Upper lobe of right lung (tissue), 1 donor: ENCODE measurements at regions not wholly inside any gene's neighbourhood (a gene's known extent, or its start where the extent isn't known, plus 50 kb on each side); places are given as distances from the start of the nearest gene placed in this dataset.

Experiments used
- ATAC-seq: fragments of 200-7000 bp; cut with Tn5 transposase; one replicate; pipeline ENCODE4 v1.9.1; 2020; ENCODE audit warnings: mild to moderate bottlenecking, moderate library complexity
- DNase-seq: peaks from one replicate; pipeline ENCODE4 v3.0.0-alpha.2; 2020
- H3K27ac ChIP-seq: fragments of 200-600 bp; one replicate; pipeline ENCODE4 v1.8.0; 2022
- H3K27me3 ChIP-seq: fragments of 200-600 bp; one replicate; pipeline ENCODE4 v1.8.0; 2022; ENCODE audit warnings: mild to moderate bottlenecking
- H3K36me3 ChIP-seq: fragments of 200-600 bp; one replicate; pipeline ENCODE4 v1.8.0; 2022
- H3K4me1 ChIP-seq: fragments of 200-600 bp; one replicate; pipeline ENCODE4 v1.8.0; 2022
- H3K4me3 ChIP-seq: fragments of 200-600 bp; one replicate; pipeline ENCODE4 v1.8.0; 2022; ENCODE audit warnings: mild to moderate bottlenecking
- H3K9me3 ChIP-seq: fragments of 200-600 bp; one replicate; pipeline ENCODE4 v1.8.0; 2022
- CTCF ChIP-seq: fragments of 200-600 bp; IDR thresholded peaks from one replicate; pipeline ENCODE4 v1.8.0; 2022; ENCODE audit warnings: antibody characterized with exemption
- intact Hi-C: fragments of 100-400 bp; cut with DNase I; formaldehyde crosslinking; loops from one replicate; pipeline ENCODE4 v1.11.0; 2022
- donor health status: DM: no; HTN: yes; CAD: no; lungs with severe emphysema.

- no peak for DNase-seq
- H3K27me3 ChIP-seq = no peaks in the 10 kb centered on the region
- no peak for TF ChIP-seq CTCF
- no peak for ATAC-seq
- no peak overlapping the region for H3K27ac ChIP-seq
- no peaks in the 10 kb centered on the region for H3K36me3 ChIP-seq
- H3K4me3 ChIP-seq = no peak overlapping the region
- H3K4me1 ChIP-seq = no peaks in the 10 kb centered on the region
- intact Hi-C loops = no loop called here
- H3K9me3 ChIP-seq = no peaks in the 10 kb centered on the region
These were observed 206.3 kb downstream of the SNX10 start for GRCh38 chr7:26497801-26498596.

GRCh38 chr7:26499315-26499897 lies 207.7 kb downstream of the SNX10 start:
- ATAC-seq (no peak), DNase-seq (no peak)
- intact Hi-C loops = no loop called here
- H3K4me1 ChIP-seq = no peaks in the 10 kb centered on the region
- no peaks in the 10 kb centered on the region for H3K36me3 ChIP-seq
- no peaks in the 10 kb centered on the region for H3K9me3 ChIP-seq
- no peak overlapping the region for H3K4me3 ChIP-seq
- H3K27ac ChIP-seq = no peak overlapping the region
- H3K27me3 ChIP-seq = no peaks in the 10 kb centered on the region
- TF ChIP-seq CTCF = no peak

GRCh38 chr7:26500749-26501352 lies 209.2 kb downstream of the SNX10 start:
- H3K36me3 ChIP-seq = no peaks in the 10 kb centered on the region
- H3K27ac ChIP-seq = no peak overlapping the region
- no peaks in the 10 kb centered on the region for H3K4me1 ChIP-seq
- peak; percentile 60 for ATAC-seq
- TF ChIP-seq CTCF = peak; percentile 50
- intact Hi-C loops = no loop called here
- no peak overlapping the region for H3K4me3 ChIP-seq
- DNase-seq = no peak
- H3K9me3 ChIP-seq = no peaks in the 10 kb centered on the region
- H3K27me3 ChIP-seq = no peaks in the 10 kb centered on the region

- ATAC-seq = no peak
- intact Hi-C loops = no loop called here
- H3K4me3 ChIP-seq = no peak overlapping the region
- no peaks in the 10 kb centered on the region for H3K9me3 ChIP-seq
- H3K36me3 ChIP-seq = no peaks in the 10 kb centered on the region
- DNase-seq = no peak
- H3K4me1 ChIP-seq = no peaks in the 10 kb centered on the region
- H3K27me3 ChIP-seq = no peaks in the 10 kb centered on the region
- no peak for TF ChIP-seq CTCF
- no peak overlapping the region for H3K27ac ChIP-seq
These were observed 212.9 kb downstream of the SNX10 start for GRCh38 chr7:26504411-26505120.

GRCh38 chr7:26506196-26506595 lies 214.5 kb downstream of the SNX10 start:
- Histone ChIP-seq H3K27ac (no peak overlapping the region), H3K4me1 (no peaks in the 10 kb centered on the region), H3K4me3 (no peak overlapping the region), H3K27me3 (no peaks in the 10 kb centered on the region), H3K9me3 (no peaks in the 10 kb centered on the region), H3K36me3 (no peaks in the 10 kb centered on the region)
- intact Hi-C loops = no loop called here
- DNase-seq = no peak
- no peak for ATAC-seq
- TF ChIP-seq CTCF = no peak
